Trophoblast cell (in vitro differentiated cells and primary cell): ENCODE measurements at regions not wholly inside any gene's neighbourhood (a gene's known extent, or its start where the extent isn't known, plus 50 kb on each side); places are given as distances from the start of the nearest gene placed in this dataset.

Experiments
- DNase-seq, 2 donors: peaks; one replicate each; pipeline ENCODE4 v3.0.0-alpha.2; 2016
- H2AFZ ChIP-seq: 2 replicates; pipeline ENCODE4 v1.6.1; 2013; ENCODE audit warnings: low read length, moderate library complexity, mild to moderate bottlenecking; ENCODE audit not compliant: insufficient read depth, poor library complexity
- H2AK5ac ChIP-seq: 2 replicates; pipeline ENCODE4 v1.6.1; 2013; ENCODE audit warnings: mild to moderate bottlenecking, low read length
- H2BK120ac ChIP-seq: 2 replicates; pipeline ENCODE4 v1.6.1; 2013; ENCODE audit warnings: low read length, mild to moderate bottlenecking, moderate library complexity; ENCODE audit not compliant: insufficient read depth, poor library complexity
- H2BK12ac ChIP-seq: 2 replicates; pipeline ENCODE4 v1.6.1; 2013; ENCODE audit warnings: mild to moderate bottlenecking, low read length, moderate library complexity
- H2BK5ac ChIP-seq: 2 replicates; pipeline ENCODE4 v1.6.1; 2013; ENCODE audit warnings: low read length, low read depth, moderate library complexity, mild to moderate bottlenecking; ENCODE audit not compliant: poor library complexity
- H3K14ac ChIP-seq: 2 replicates; pipeline ENCODE4 v1.6.1; 2013; ENCODE audit warnings: mild to moderate bottlenecking, low read length
- H3K18ac ChIP-seq: 2 replicates; pipeline ENCODE4 v1.6.1; 2013; ENCODE audit warnings: mild to moderate bottlenecking, low read length
- H3K23ac ChIP-seq: 2 replicates; pipeline ENCODE4 v1.6.1; 2013; ENCODE audit warnings: low read length
- H3K27ac ChIP-seq: 2 replicates; pipeline ENCODE4 v1.5.1; 2013; ENCODE audit warnings: low read depth, mild to moderate bottlenecking, inconsistent platforms, low read length, moderate library complexity
- H3K27me3 ChIP-seq: 2 replicates; pipeline ENCODE4 v1.6.1; 2013; ENCODE audit warnings: inconsistent platforms, mild to moderate bottlenecking, low read length, moderate library complexity; ENCODE audit not compliant: insufficient read depth
- H3K36me3 ChIP-seq, 2 experiments: 1 replicate in 1 of 2; 2 replicates in 1 of 2; pipeline ENCODE4 v1.6.1; 2013; ENCODE audit warnings: low read length in 2 of 2, mild to moderate bottlenecking in 2 of 2, moderate library complexity in 1 of 2; ENCODE audit not compliant: insufficient read depth in 2 of 2, control insufficient read depth in 1 of 2
- H3K4ac ChIP-seq: 2 replicates; pipeline ENCODE4 v1.6.1; 2013; ENCODE audit warnings: low read depth, mild to moderate bottlenecking, low read length, moderate library complexity
- H3K4me1 ChIP-seq, 2 experiments: 1 replicate in 1 of 2; 2 replicates in 1 of 2; pipeline ENCODE4 v1.6.1; 2013; ENCODE audit warnings: low read length in 2 of 2, mild to moderate bottlenecking in 2 of 2, moderate library complexity in 1 of 2; ENCODE audit not compliant: insufficient read depth in 2 of 2, control insufficient read depth in 1 of 2
- H3K4me2 ChIP-seq: 2 replicates; pipeline ENCODE4 v1.6.1; 2013; ENCODE audit warnings: inconsistent platforms, mild to moderate bottlenecking, low read length, moderate library complexity
- H3K4me3 ChIP-seq: 2 replicates; pipeline ENCODE4 v1.5.1; 2013; ENCODE audit warnings: mild to moderate bottlenecking, low read depth, low read length, inconsistent platforms
- H3K79me1 ChIP-seq: one replicate; pipeline ENCODE4 v1.6.1; 2013; ENCODE audit warnings: low read length
- H3K79me2 ChIP-seq: 2 replicates; pipeline ENCODE4 v1.6.1; 2013; ENCODE audit warnings: low read length, mild to moderate bottlenecking; ENCODE audit not compliant: control insufficient read depth, insufficient read depth, poor library complexity
- H3K9ac ChIP-seq: 2 replicates; pipeline ENCODE4 v1.6.1; 2013; ENCODE audit warnings: mild to moderate bottlenecking, low read length
- H3K9me3 ChIP-seq: 2 replicates; pipeline ENCODE4 v1.6.1; 2013; ENCODE audit warnings: low read depth, mild to moderate bottlenecking, control low read depth, inconsistent platforms, low read length; ENCODE audit not compliant: insufficient read depth
- H4K12ac ChIP-seq: 2 replicates; pipeline ENCODE4 v1.6.1; 2013; ENCODE audit warnings: low read depth, mild to moderate bottlenecking, low read length, moderate library complexity
- H4K8ac ChIP-seq: 2 replicates; pipeline ENCODE4 v1.6.1; 2013; ENCODE audit warnings: low read depth, mild to moderate bottlenecking, low read length, moderate library complexity
- H4K91ac ChIP-seq: one replicate; pipeline ENCODE4 v1.6.1; 2013; ENCODE audit warnings: low read depth, mild to moderate bottlenecking, low read length, moderate library complexity
- WGBS: extraction: QIAGEN DNeasy Blood & Tissue Kit; methylation state at CpG from one replicate; pipeline ENCODE4 v1.1.7; 2013; ENCODE audit warnings: missing lambda C conversion rate; ENCODE audit not compliant: insufficient read length, insufficient coverage; ENCODE audit errors: extremely low coverage; 5-methylcytosine and 5-hydroxymethylcytosine counted together

GRCh38 chr3:99565331-99565730 lies 73.1 kb upstream of the COL8A1 start:
- H4K8ac ChIP-seq: no peak overlapping the region
- H3K18ac ChIP-seq: no peak overlapping the region
- H4K91ac ChIP-seq: no peak overlapping the region
- no peak overlapping the region for H2AFZ ChIP-seq
- H2BK5ac ChIP-seq: no peak overlapping the region
- H3K9ac ChIP-seq: no peak overlapping the region
- no peak overlapping the region for H3K23ac ChIP-seq
- H3K4me3 ChIP-seq: no peak overlapping the region
- H2AK5ac ChIP-seq: no peak overlapping the region
- WGBS: no CpG with 5 or more reads among the region's 3 CpGs
- no peak overlapping the region for H3K4me2 ChIP-seq
- H3K27ac ChIP-seq: no peak overlapping the region
- no peak overlapping the region for H3K4ac ChIP-seq
- H3K27me3 ChIP-seq: no peaks in the 10 kb centered on the region
- no peaks in the 10 kb centered on the region for H3K4me1 ChIP-seq
- no peak overlapping the region for H2BK12ac ChIP-seq
- H3K36me3 ChIP-seq: no peaks in the 10 kb centered on the region
- no peak overlapping the region for H3K14ac ChIP-seq
- H3K79me1 ChIP-seq: no peaks in the 10 kb centered on the region
- H2BK120ac ChIP-seq: no peak overlapping the region
- H4K12ac ChIP-seq: no peak overlapping the region
- DNase-seq: no peak
- H3K9me3 ChIP-seq: no peaks in the 10 kb centered on the region
- no peaks in the 10 kb centered on the region for H3K79me2 ChIP-seq

- H3K4me3 ChIP-seq: no peak overlapping the region
- no peak overlapping the region for H3K23ac ChIP-seq
- H3K79me2 ChIP-seq: no peaks in the 10 kb centered on the region
- H3K4ac ChIP-seq: no peak overlapping the region
- no peak overlapping the region for H2BK120ac ChIP-seq
- H2AFZ ChIP-seq: no peak overlapping the region
- H3K27ac ChIP-seq: no peak overlapping the region
- no peak overlapping the region for H3K14ac ChIP-seq
- H2AK5ac ChIP-seq: no peak overlapping the region
- H4K8ac ChIP-seq: no peak overlapping the region
- H3K9ac ChIP-seq: no peak overlapping the region
- H3K4me2 ChIP-seq: no peak overlapping the region
- H3K4me1 ChIP-seq: no peaks in the 10 kb centered on the region
- no CpG with 5 or more reads among the region's 1 CpG for WGBS
- H3K27me3 ChIP-seq: no peaks in the 10 kb centered on the region
- no peaks in the 10 kb centered on the region for H3K79me1 ChIP-seq
- DNase-seq: peak; percentile 6 to 68
- H3K18ac ChIP-seq: no peak overlapping the region
- no peak overlapping the region for H2BK5ac ChIP-seq
- no peak overlapping the region for H4K91ac ChIP-seq
- H3K36me3 ChIP-seq: no peaks in the 10 kb centered on the region
- H4K12ac ChIP-seq: no peak overlapping the region
- H3K9me3 ChIP-seq: no peaks in the 10 kb centered on the region
- no peak overlapping the region for H2BK12ac ChIP-seq
These were observed 75.3 kb upstream of the COL8A1 start for GRCh38 chr3:99562990-99563607.

- Histone ChIP-seq H3K36me3 (no peaks in the 10 kb centered on the region), H3K4me3 (no peak overlapping the region), H3K18ac (no peak overlapping the region), H3K79me2 (no peaks in the 10 kb centered on the region), H2AFZ (no peak overlapping the region), H2BK120ac (no peak overlapping the region), H4K91ac (no peak overlapping the region), H3K14ac (no peak overlapping the region), H3K4ac (no peak overlapping the region), H3K4me1 (no peaks in the 10 kb centered on the region), H2AK5ac (no peak overlapping the region), H3K27ac (no peak overlapping the region), H2BK5ac (no peak overlapping the region), H3K27me3 (no peaks in the 10 kb centered on the region), H4K12ac (no peak overlapping the region), H3K9ac (no peak overlapping the region), H4K8ac (no peak overlapping the region), H2BK12ac (no peak overlapping the region), H3K9me3 (no peaks in the 10 kb centered on the region), H3K4me2 (no peak overlapping the region), H3K79me1 (no peaks in the 10 kb centered on the region), H3K23ac (no peak overlapping the region)
- DNase-seq: peak in 1 of 2 donors; percentile 30
- no CpG with 5 or more reads among the region's 1 CpG for WGBS
These were observed 76.3 kb upstream of the COL8A1 start for GRCh38 chr3:99562138-99562537.

- WGBS: no CpG with 5 or more reads among the region's 3 CpGs
- no peak overlapping the region for H2BK5ac ChIP-seq
- H3K4me3 ChIP-seq: no peak overlapping the region
- H3K18ac ChIP-seq: no peak overlapping the region
- H2BK120ac ChIP-seq: no peak overlapping the region
- no peak overlapping the region for H3K23ac ChIP-seq
- DNase-seq: peak; percentile 61 to 83
- no peak overlapping the region for H2AFZ ChIP-seq
- H2BK12ac ChIP-seq: no peak overlapping the region
- H4K8ac ChIP-seq: no peak overlapping the region
- no peak overlapping the region for H4K12ac ChIP-seq
- no peaks in the 10 kb centered on the region for H3K36me3 ChIP-seq
- no peak overlapping the region for H3K9ac ChIP-seq
- H3K79me2 ChIP-seq: no peaks in the 10 kb centered on the region
- no peaks in the 10 kb centered on the region for H3K79me1 ChIP-seq
- H3K9me3 ChIP-seq: no peaks in the 10 kb centered on the region
- no peaks in the 10 kb centered on the region for H3K27me3 ChIP-seq
- H3K14ac ChIP-seq: no peak overlapping the region
- no peaks in the 10 kb centered on the region for H3K4me1 ChIP-seq
- H3K4ac ChIP-seq: no peak overlapping the region
- H3K4me2 ChIP-seq: no peak overlapping the region
- no peak overlapping the region for H3K27ac ChIP-seq
- H2AK5ac ChIP-seq: no peak overlapping the region
- H4K91ac ChIP-seq: no peak overlapping the region
These were observed 77.3 kb upstream of the COL8A1 start for GRCh38 chr3:99561056-99561455.
